ENCODE measurements at regions not wholly inside any gene's neighbourhood (a gene's known extent, or its start where the extent isn't known, plus 50 kb on each side); places are given as distances from the start of the nearest gene placed in this dataset.
"Not testable (repeated sequence)": the region's sequence is repeated elsewhere in the genome, so short reads cannot be mapped to it uniquely, and the experiment has no call there.

- DNase-seq, result no peak
These were observed 241.4 kb upstream of the DGKB start for GRCh38 chr7:15143936-15144335.

GRCh38 chr7:15143121-15143520, 240.6 kb upstream of the DGKB start:
- no peak for DNase-seq

- no peak for DNase-seq
These were observed 237.9 kb upstream of the DGKB start for GRCh38 chr7:15140431-15140830.

- no peak for DNase-seq
These were observed 229.1 kb upstream of the DGKB start for GRCh38 chr7:15131661-15132060.

- DNase-seq, result no peak
These were observed 228.4 kb upstream of the DGKB start for GRCh38 chr7:15130666-15131541.

GRCh38 chr7:15128716-15129115, 226.2 kb upstream of the DGKB start:
- DNase-seq, result no peak

GRCh38 chr7:15126653-15127052, 224.1 kb upstream of the DGKB start:
- not testable (repeated sequence) for DNase-seq

GRCh38 chr7:15123901-15124300, 221.3 kb upstream of the DGKB start:
- DNase-seq, result no peak

GRCh38 chr7:15113752-15114151, 211.2 kb upstream of the DGKB start:
- no peak for DNase-seq

GRCh38 chr7:15105711-15106110, 203.2 kb upstream of the DGKB start:
- DNase-seq, result no peak

GRCh38 chr7:15104411-15105092, 202.0 kb upstream of the DGKB start:
- DNase-seq, result no peak

GRCh38 chr7:15099074-15099473, 196.5 kb upstream of the DGKB start:
- no peak for DNase-seq

- no peak for DNase-seq
These were observed 194.3 kb upstream of the DGKB start for GRCh38 chr7:15096853-15097252.

GRCh38 chr7:15094989-15095388, 192.4 kb upstream of the DGKB start:
- DNase-seq, result no peak

GRCh38 chr7:15087771-15088170, 185.2 kb upstream of the DGKB start:
- DNase-seq, result no peak

- DNase-seq, result no peak
These were observed 184.3 kb upstream of the DGKB start for GRCh38 chr7:15086862-15087261.

GRCh38 chr7:15086131-15086611, 183.6 kb upstream of the DGKB start:
- no peak for DNase-seq

GRCh38 chr7:15085366-15085765, 182.8 kb upstream of the DGKB start:
- DNase-seq, result no peak

- no peak for DNase-seq
These were observed 181.8 kb upstream of the DGKB start for GRCh38 chr7:15084368-15084767.

- no peak for DNase-seq
These were observed 179.3 kb upstream of the DGKB start for GRCh38 chr7:15081891-15082290.

GRCh38 chr7:15073301-15073700, 170.8 kb upstream of the DGKB start:
- no peak for DNase-seq

GRCh38 chr7:15068324-15068723, 165.8 kb upstream of the DGKB start:
- no peak for DNase-seq

- DNase-seq, result no peak
These were observed 154.7 kb upstream of the DGKB start for GRCh38 chr7:15057272-15057671.

- DNase-seq, result not testable (repeated sequence)
These were observed 151.8 kb upstream of the DGKB start for GRCh38 chr7:15054304-15054703.

All from hippocampal formation (tissue), 2 donors.